Activated CD4-positive, alpha-beta T cell treated with anti-CD3 and anti-CD28 coated beads for 24 hours (primary cell): ENCODE measurements at regions not wholly inside any gene's neighbourhood (a gene's known extent, or its start where the extent isn't known, plus 50 kb on each side); places are given as distances from the start of the nearest gene placed in this dataset.

Experiments used
- DNase-seq, 2 donors: peaks; one replicate each; pipeline ENCODE4 v3.0.0-alpha.2; 2020; ENCODE audit warnings: low read depth in 2 of 2

DNA sequence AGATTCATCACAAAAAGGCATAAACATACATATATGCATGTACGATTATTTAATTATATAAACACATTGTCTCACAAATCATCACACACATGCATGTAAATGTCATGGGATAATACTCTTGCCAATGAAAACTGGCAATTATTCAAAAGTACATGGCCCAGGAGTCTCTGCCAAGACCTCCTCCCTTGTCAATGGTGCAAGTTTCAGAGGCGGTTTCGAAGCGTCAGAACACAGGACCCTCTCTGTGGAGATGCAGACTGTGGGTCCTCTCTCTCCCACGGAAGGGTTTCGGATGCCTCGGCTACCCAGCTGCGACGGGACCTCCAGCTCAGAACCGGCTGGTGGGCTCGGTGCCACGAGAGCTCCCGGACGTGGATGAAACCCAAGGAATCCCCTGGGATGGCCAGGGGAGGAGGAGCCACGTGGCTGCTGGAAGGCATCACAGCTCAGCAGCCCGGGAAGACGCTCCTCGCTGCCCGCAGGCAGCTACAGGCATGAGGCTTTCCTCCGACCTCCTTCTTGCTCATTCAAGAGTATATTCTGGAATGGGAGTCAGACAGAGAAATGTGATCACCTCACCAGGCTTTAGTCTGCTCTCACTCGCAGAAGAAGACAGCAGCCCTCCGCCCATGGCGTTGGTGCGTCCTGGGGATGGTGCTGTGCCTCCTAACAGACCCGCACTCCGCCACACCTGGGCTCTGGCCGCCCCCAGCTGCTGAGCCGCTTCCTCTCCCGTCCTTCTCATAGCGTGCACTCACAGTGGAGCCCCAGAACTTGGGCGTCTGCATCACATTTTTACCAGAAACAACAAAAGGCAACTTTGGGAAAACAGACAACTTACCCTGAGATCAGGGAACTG, 308.8 kb downstream of the IRX2 start:
- DNase-seq, result no peak

GRCh38 chr5:2441495-2442180, 309.8 kb downstream of the IRX2 start:
- DNase-seq, result no peak

- DNase-seq, result no peak
These were observed 311.9 kb downstream of the IRX2 start for GRCh38 chr5:2439608-2440007.

DNA sequence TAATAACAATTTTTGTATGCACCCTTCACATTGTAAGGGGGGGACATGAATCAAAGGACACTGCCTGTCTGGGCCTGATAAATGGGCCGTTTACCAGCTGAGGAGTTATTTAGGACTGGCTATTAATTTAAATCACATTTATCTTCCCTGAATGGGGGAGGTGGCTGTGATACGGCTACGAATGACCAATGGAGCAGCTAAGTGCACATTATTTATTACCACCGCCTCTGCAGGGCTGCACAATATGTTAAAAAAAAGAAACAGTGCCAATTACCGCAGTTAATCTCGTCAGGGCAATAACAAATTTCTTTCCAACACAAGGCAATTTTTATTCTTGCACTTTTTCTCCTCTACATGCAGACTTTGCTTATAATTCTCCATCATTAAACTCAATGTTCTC, 318.4 kb downstream of the IRX2 start:
- DNase-seq, result no peak

- no peak for DNase-seq
These were observed 319.2 kb downstream of the IRX2 start for GRCh38 chr5:2432076-2432920.

DNA sequence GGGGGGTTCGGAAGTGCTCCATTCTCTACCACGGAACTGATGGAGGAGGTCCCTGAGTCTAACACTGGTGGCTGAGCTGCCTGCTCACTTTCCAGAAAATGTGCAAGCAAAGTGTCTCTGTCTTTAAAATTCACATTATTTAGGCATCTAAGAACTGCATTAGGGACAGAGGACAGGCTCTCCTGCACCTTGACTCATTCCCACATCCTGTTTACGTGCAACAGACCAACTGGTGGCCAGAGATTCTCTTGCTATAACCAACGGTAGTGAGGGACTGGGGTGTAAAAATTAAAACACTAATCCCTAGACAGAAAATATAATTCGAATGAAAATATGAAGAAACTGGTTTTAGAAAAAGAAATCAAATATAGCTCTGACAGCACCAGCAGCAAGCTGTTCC, 320.9 kb downstream of the IRX2 start:
- no peak for DNase-seq

DNA sequence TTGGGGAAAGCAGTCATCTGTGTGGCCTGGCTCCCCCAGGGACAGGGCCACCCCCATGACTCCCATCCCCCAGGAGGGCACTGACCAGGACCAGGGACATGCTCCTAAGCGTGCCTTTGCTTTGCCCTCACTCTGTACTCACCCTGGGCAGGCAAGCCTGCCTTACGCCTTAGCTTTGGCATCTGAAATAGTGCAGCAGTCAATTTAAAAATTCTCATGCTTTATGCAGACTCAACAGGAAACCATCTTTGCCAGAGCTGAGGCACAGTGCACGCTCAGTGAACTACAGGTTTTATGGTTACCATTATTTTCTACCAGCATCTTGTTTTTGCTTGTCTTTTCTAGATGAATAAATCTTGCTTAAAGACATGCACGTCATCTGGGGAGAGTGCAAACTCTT, 323.5 kb downstream of the IRX2 start:
- no peak for DNase-seq

DNA sequence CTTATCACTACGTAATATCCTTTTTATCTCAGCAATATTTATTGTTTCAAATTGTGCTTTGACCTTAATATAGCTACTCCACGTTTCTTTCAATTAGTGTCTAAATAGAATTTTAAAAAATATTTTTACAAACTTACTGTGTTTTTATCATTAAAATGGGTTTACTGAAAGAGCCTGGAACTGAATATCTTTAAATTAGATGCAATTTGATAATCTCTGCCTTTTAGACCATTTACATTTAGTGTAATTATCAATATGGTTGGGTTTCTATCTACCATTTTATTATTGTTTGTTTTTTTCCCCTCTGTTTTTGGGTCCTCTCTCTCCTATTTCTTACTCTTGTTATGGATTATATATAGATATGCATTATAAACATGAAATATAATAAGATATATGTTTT, 327.8 kb downstream of the IRX2 start:
- no peak for DNase-seq

- no peak for DNase-seq
These were observed 334.2 kb downstream of the IRX2 start for GRCh38 chr5:2417301-2417700.

- DNase-seq, result no peak
These were observed 335.8 kb downstream of the IRX2 start for GRCh38 chr5:2415678-2416077.

DNA sequence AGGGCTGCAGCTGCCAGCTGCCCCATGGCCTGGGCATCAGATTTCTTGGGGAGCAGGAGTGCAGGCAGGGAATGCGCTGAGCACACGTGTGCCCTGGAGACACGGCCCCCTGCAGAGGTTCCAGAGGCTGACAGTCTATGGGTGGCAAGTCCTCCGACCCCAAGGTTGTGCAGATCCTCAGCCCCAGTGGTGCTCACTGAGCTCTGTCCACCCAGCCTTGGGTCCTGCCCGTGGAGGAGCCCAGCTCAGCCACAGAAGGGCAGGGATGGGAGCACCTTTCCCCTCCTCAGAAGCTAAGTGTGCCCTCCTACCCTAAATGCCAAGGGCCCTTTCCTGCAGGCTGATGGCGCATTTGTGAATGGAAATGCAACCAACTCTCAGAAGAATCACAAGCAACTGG, 341.0 kb downstream of the IRX2 start:
- DNase-seq, result no peak

DNA sequence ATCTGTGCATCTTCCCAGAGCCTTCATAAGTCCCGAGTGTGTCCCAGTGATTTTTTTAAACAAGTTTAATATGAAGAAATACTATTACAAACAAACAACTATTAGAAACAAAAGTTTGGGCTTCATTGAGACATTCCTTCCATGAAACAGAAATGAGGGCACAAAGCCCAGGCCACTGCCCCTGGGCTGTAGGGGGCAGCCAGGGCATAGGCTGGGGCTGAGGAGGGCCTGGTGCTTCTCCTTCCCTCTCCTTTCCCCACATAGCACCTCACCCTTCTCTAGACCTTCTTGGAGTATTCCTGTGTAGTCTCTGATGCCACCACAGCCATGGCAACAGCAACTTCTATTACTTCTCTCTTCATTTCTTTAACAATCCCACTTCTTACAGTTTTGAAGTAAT, 348.2 kb downstream of the IRX2 start:
- no peak for DNase-seq

DNA sequence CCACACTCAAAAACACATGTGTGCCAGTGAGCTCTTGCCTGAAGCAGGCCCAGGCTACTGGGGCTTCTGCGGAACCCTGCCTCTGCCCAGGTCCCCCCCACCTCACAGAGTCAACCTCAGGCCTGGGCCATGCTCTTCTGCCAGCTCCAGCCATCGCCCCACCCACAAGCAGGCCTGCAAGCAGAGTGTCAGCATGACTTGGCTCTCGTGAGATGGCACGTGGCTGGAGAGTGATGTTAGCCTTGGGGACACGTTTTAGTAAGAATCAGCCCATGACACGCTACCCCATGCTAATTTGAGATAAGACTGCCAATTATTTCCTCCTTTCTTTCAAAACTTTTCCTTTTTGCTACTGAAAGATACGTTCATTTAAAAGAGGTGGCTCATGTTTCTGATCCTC, 351.7 kb downstream of the IRX2 start:
- DNase-seq, result no peak

DNA sequence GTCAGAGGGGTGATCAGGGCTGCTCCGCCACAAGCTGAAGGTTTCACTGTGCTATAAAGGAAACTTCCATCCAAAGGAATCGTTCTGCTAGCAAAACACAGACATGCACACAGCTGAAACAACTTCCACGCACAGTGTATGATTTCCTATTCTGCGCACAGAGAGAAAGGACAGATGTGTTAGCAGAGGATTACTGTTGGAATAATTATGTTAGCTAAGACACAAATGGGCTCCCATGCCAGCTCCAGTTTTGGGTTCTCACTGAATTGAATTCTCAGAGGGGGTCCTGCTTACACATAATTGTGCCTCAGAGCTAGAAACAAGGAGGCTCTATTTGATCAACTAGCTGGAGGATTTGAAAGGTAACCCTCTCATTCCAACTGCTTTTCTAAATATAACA, 352.4 kb downstream of the IRX2 start:
- DNase-seq, result no peak

- no peak for DNase-seq
These were observed 357.9 kb downstream of the IRX2 start for GRCh38 chr5:2393556-2393955.

DNA sequence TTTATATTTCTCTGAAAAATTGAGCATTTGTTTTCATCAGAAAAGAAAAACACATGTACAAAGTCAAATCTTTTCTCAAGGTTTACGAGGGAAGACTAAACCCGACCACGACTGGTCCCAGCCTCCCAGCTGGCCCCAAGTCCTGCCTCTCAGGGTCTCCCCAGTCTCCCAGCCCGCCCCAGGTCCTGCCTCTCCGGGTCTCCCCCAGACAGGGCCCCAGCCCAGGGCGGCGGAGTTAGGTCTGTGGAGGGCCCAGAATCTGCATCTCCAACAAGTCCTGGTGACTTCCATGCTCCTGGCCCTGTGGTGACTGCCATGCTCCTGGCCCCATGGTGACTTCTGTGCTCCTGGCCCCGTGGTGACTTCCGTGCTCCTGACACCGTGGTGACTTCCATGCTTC, 359.9 kb downstream of the IRX2 start:
- no peak for DNase-seq

- no peak for DNase-seq
These were observed 360.5 kb downstream of the IRX2 start for GRCh38 chr5:2391021-2391420.

DNA sequence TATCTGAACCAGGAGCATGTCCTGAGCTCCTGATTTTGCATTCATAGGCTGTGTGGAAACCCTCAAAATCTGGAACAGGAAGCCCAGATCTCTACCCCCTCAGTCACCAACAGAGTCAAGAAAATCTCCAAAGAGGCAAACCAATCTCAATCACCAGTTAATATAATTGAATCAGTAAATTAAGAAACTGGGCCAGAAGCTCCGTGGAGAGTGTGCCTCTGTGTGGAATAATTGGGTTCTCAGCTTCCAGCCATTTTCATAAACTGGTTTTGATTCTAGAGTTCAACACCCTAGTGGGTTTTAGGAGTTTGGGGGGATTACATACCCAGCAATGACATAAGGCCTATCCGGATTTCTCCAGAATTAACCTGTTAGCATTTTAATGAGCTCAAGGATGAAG, 362.9 kb downstream of the IRX2 start:
- no peak for DNase-seq

GRCh38 chr5:2387634-2388325, 363.7 kb downstream of the IRX2 start:
- DNase-seq, result no peak

GRCh38 chr5:2387250-2387633, 364.2 kb downstream of the IRX2 start:
- no peak for DNase-seq

GRCh38 chr5:2385818-2386217, 365.7 kb downstream of the IRX2 start:
- DNase-seq, result no peak

DNA sequence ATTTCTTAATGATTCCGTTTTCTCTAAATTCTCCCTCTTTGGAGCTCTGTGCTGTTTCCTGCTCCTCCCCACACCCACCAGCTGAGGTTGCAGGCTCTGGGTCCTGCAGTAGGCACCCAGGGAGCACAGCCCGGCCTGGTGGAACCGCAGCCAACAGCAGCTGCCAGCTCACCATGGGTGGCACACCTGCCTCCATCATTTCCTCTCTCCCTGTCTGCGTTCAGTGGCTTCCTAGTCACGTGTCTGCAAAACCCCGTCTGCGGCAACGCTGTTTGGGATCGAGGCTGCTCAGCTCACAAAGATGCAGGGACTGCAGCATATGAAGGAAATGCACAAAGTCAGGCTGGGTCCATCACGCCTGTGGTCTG, 367.8 kb downstream of the IRX2 start:
- DNase-seq, result no peak
